GM23338 (cell line): ENCODE measurements at regions not wholly inside any gene's neighbourhood (a gene's known extent, or its start where the extent isn't known, plus 50 kb on each side); places are given as distances from the start of the nearest gene placed in this dataset.

Experiments
- CTCF ChIP-seq, 2 experiments: fragments of 200-600 bp in 1 of 2; sonication (generic) in 1 of 2; conservative IDR thresholded peaks; 2 replicates each; pipeline versions ENCODE4 v1.5.1 to v1.6.1; 2016 to 2017; ENCODE audit warnings: antibody characterized with exemption in 2 of 2, low read depth in 2 of 2, mild to moderate bottlenecking in 2 of 2, moderate library complexity in 1 of 2
- EZH2 ChIP-seq: fragments of 200-600 bp; sonication (generic); IDR thresholded peaks from one replicate; pipeline ENCODE4 v1.8.0; 2017; ENCODE audit warnings: antibody characterized with exemption, mild to moderate bottlenecking, low read depth; ENCODE audit not compliant: unreplicated experiment

- TF ChIP-seq CTCF (conservative IDR thresholded peaks at IDR 0.05; ENCODE audit: low read depth in 2 of 2) (no peak), EZH2 (no peak)
Observed at GRCh38 chr21:38165466-38166172, 91.2 kb upstream of the KCNJ15 start.
